Nephron progenitor cell (in vitro differentiated cells): ENCODE measurements at regions not wholly inside any gene's neighbourhood (a gene's known extent, or its start where the extent isn't known, plus 50 kb on each side); places are given as distances from the start of the nearest gene placed in this dataset.
A peak's percentile ranks its signal among the peaks of the same experiment; 100 is the strongest.

Source experiments
- DNase-seq: peaks from one replicate; pipeline ENCODE4 v3.0.0; 2021
- H3K27ac Mint-ChIP-seq: 2 replicates; pipeline ENCODE4 v1.8.0; 2021; ENCODE audit warnings: mild to moderate bottlenecking, moderate library complexity, mixed read lengths
- H3K27me3 Mint-ChIP-seq: 2 replicates; pipeline ENCODE4 v1.8.0; 2021; ENCODE audit warnings: mild to moderate bottlenecking, low read depth, mixed read lengths; ENCODE audit not compliant: poor library complexity
- H3K36me3 Mint-ChIP-seq: 2 replicates; pipeline ENCODE4 v1.8.0; 2021; ENCODE audit warnings: low read depth, mixed read lengths
- H3K4me1 Mint-ChIP-seq: 2 replicates; pipeline ENCODE4 v1.8.0; 2021; ENCODE audit warnings: mixed read lengths
- H3K4me3 Mint-ChIP-seq: 2 replicates; pipeline ENCODE4 v1.8.0; 2021; ENCODE audit warnings: mild to moderate bottlenecking, moderate library complexity, mixed read lengths
- H3K9me3 Mint-ChIP-seq: 2 replicates; pipeline ENCODE4 v1.8.0; 2021; ENCODE audit warnings: mild to moderate bottlenecking, moderate library complexity, mixed read lengths
- TF ChIP-seq, protein P1 (sequence below): fragments of 200-600 bp; sonication (generic); IDR thresholded peaks from 2 replicates; pipeline ENCODE4 v1.5.0; 2021; ENCODE audit warnings: antibody characterized with exemption

DNA sequence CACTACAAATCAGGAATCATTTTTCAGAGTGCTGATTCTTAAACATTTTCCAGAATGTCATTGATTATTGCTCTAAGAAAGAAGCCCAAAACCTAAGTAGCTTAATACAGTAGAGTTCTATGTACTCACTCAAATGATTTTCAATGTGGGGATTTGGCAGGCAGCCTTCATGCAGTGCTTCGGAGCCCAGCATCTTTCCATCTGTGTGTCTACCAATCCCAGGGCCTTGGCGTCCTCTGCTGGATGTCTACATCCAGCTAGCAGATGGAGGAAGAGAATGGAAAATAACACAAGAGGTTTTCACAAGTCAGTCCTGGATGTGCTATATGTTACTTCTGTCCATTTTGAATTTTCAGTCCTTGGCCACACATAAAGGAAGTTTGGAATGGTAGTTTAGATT is 151.8 kb downstream of the RDH14 start:
- TF ChIP-seq, protein P1, sequence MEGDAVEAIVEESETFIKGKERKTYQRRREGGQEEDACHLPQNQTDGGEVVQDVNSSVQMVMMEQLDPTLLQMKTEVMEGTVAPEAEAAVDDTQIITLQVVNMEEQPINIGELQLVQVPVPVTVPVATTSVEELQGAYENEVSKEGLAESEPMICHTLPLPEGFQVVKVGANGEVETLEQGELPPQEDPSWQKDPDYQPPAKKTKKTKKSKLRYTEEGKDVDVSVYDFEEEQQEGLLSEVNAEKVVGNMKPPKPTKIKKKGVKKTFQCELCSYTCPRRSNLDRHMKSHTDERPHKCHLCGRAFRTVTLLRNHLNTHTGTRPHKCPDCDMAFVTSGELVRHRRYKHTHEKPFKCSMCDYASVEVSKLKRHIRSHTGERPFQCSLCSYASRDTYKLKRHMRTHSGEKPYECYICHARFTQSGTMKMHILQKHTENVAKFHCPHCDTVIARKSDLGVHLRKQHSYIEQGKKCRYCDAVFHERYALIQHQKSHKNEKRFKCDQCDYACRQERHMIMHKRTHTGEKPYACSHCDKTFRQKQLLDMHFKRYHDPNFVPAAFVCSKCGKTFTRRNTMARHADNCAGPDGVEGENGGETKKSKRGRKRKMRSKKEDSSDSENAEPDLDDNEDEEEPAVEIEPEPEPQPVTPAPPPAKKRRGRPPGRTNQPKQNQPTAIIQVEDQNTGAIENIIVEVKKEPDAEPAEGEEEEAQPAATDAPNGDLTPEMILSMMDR: no peak
- Mint-ChIP-seq H3K27ac (no peak overlapping the region), H3K4me1 (peaks cover 8% of the 10 kb centered on the region), H3K9me3 (no peaks in the 10 kb centered on the region), H3K4me3 (no peak overlapping the region), H3K27me3 (peaks cover 3% of the 10 kb centered on the region), H3K36me3 (no peaks in the 10 kb centered on the region)
- DNase-seq: no peak

DNA sequence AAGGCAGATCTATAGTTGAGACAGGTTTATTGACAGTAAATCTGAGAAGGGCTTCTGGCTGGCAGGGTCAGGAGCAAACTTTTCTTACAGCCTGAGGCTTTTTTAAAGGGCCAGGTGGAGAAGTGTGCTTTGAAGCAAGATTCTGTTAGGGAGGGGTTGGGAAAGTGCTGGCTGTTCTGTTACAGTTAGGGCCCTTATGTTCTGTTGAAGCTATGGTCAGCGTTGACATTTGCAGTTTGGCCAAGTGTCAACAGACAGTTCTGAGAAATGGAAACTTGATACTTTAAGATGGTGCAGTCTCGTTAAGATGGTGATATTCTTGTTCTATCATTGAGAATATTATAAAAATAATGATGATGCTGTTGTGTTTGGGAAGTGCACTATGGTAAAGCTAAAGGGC is 154.2 kb downstream of the RDH14 start:
- H3K9me3 Mint-ChIP-seq: no peaks in the 10 kb centered on the region
- DNase-seq: no peak
- no peaks in the 10 kb centered on the region for H3K36me3 Mint-ChIP-seq
- TF ChIP-seq, protein P1: no peak
- H3K4me3 Mint-ChIP-seq: no peak overlapping the region
- H3K27me3 Mint-ChIP-seq: peaks cover 10% of the 10 kb centered on the region
- peaks cover 8% of the 10 kb centered on the region for H3K4me1 Mint-ChIP-seq
- H3K27ac Mint-ChIP-seq: no peak overlapping the region

DNA sequence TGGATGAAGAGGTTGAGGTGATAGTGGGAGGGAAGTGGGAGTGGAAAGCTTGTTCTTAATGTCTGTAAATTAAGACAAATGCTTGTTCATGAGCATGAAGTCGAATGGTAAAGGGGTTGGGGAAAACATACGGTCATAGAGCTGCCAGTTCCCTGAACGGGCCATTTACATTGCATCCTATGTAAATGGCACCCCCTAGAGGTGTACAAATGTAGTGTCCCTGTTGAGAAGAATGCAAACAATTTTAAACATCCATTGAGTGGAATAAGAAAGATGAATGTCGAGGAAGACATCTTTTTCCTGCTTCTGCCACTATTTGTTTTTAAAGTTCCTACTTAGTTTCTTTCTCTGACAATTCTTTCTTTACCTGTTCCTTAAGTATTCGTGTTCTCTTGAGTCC is 155.7 kb downstream of the RDH14 start:
- Mint-ChIP-seq H3K4me3 (no peak overlapping the region), H3K9me3 (no peaks in the 10 kb centered on the region), H3K4me1 (peaks cover 8% of the 10 kb centered on the region), H3K36me3 (no peaks in the 10 kb centered on the region), H3K27me3 (peaks cover 7% of the 10 kb centered on the region), H3K27ac (no peak overlapping the region)
- TF ChIP-seq, protein P1: peak; percentile 62
- DNase-seq: no peak

DNA sequence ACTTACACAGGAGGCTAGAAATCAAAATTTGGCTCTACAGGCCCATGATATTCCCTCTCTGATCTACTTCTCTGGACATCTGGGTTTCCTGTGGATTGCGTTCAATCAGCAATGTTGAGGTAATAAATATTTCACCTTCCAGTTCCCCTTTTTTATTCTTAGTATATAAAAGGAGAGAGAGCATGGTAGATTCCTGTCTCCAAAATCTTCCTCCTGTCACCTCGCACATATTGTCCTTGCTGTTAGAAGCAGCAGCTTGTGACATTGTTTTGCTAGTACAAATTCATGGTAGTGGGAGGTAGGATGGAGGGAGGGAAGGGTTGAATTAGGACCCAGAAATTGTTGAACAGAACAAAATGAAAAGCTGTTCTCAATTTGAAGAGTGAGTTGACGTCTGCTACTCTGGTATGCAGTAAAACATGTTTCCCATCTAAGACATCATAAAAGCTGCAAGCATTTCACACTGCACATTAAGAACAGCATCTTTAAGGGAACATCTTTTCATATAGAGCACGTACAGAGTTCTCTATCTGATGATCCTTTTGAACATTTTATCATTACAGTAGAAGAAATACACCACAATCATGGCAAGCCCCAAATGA is 156.4 kb downstream of the RDH14 start:
- TF ChIP-seq, protein P1: no peak
- H3K9me3 Mint-ChIP-seq: no peaks in the 10 kb centered on the region
- H3K27ac Mint-ChIP-seq: no peak overlapping the region
- H3K4me1 Mint-ChIP-seq: peaks cover 8% of the 10 kb centered on the region
- no peak overlapping the region for H3K4me3 Mint-ChIP-seq
- peaks cover 7% of the 10 kb centered on the region for H3K27me3 Mint-ChIP-seq
- H3K36me3 Mint-ChIP-seq: no peaks in the 10 kb centered on the region
- DNase-seq: no peak

DNA sequence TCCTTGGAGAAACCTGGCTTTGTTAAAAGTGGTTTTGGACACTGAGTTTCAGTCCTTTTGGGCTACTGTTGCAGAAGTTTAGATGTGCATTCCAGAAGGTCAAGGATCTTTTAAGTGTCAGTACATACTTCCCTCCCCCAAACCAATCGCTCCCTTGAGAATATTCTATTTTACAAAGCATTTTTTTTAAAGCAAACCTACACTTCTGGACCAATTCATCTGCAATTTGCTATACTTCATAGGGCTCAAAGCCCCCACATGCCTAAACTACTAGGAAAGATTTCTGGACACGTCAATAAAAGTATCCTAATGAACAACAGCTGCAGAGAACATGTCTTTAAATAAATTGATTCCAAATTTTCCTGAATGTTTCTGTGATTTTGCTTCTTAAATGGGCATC is 157.6 kb downstream of the RDH14 start:
- no peaks in the 10 kb centered on the region for H3K9me3 Mint-ChIP-seq
- no peak overlapping the region for H3K27ac Mint-ChIP-seq
- TF ChIP-seq, protein P1: no peak
- H3K36me3 Mint-ChIP-seq: no peaks in the 10 kb centered on the region
- H3K4me1 Mint-ChIP-seq: peaks cover 8% of the 10 kb centered on the region
- H3K27me3 Mint-ChIP-seq: peaks cover 7% of the 10 kb centered on the region
- no peak for DNase-seq
- no peak overlapping the region for H3K4me3 Mint-ChIP-seq

DNA sequence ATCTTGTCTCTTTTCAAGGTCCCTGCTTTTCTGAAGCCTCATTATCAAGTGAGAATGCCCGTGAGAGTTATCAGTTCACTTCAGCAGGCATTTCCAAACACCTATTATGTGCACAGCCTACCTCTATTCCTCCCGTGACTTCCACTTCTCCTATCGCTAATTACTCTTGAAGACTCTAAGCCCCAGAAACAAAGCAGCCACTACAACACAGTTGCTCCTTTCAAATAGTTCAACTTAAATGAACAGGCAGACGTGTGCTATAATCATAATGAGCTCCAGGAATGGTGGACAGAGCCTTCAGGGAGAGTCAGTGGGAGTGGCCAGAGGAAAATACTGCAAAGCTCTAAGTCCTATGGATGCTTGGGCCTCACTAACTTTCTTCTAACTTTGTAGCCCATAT is 159.0 kb downstream of the RDH14 start:
- Mint-ChIP-seq H3K27ac (no peak overlapping the region), H3K4me1 (peaks cover 14% of the 10 kb centered on the region), H3K4me3 (no peak overlapping the region), H3K9me3 (no peaks in the 10 kb centered on the region), H3K27me3 (peaks cover 7% of the 10 kb centered on the region), H3K36me3 (no peaks in the 10 kb centered on the region)
- TF ChIP-seq, protein P1: no peak
- no peak for DNase-seq
